NCI-H146 (cell line): ENCODE measurements at regions not wholly inside any gene's neighbourhood (a gene's known extent, or its start where the extent isn't known, plus 50 kb on each side); places are given as distances from the start of the nearest gene placed in this dataset.
A peak's percentile ranks its signal among the peaks of the same experiment; 100 is the strongest.
"Not testable (repeated sequence)": the region's sequence is repeated elsewhere in the genome, so short reads cannot be mapped to it uniquely, and the experiment has no call there.

Experiments used
- DNase-seq: peaks from one replicate; lab custom pipeline; 2025; lab: John Stamatoyannopoulos, UW

- peak; percentile 49 for DNase-seq
Observed at GRCh38 chr7:13093160-13093559, 405.7 kb downstream of the ARL4A start.

GRCh38 chr7:13097499-13097898, 410.1 kb downstream of the ARL4A start:
- no peak for DNase-seq

- DNase-seq = no peak
Observed at GRCh38 chr7:13098161-13098560, 410.7 kb downstream of the ARL4A start.

GRCh38 chr7:13099154-13099795, 411.8 kb downstream of the ARL4A start:
- DNase-seq = no peak

GRCh38 chr7:13104128-13104527, 416.7 kb downstream of the ARL4A start:
- DNase-seq = no peak

GRCh38 chr7:13105209-13105608, 417.8 kb downstream of the ARL4A start:
- no peak for DNase-seq

- DNase-seq = no peak
Observed at GRCh38 chr7:13106513-13106912, 419.1 kb downstream of the ARL4A start.

GRCh38 chr7:13107291-13107690, 419.9 kb downstream of the ARL4A start:
- DNase-seq = no peak

GRCh38 chr7:13108061-13108460, 420.6 kb downstream of the ARL4A start:
- DNase-seq = no peak

GRCh38 chr7:13109201-13109600, 421.8 kb downstream of the ARL4A start:
- DNase-seq = no peak

- DNase-seq = no peak
Observed at GRCh38 chr7:13110107-13110506, 422.7 kb downstream of the ARL4A start.

- no peak for DNase-seq
Observed at GRCh38 chr7:13111230-13111629, 423.8 kb downstream of the ARL4A start.

- DNase-seq = not testable (repeated sequence)
Observed at GRCh38 chr7:13114240-13114639, 426.8 kb downstream of the ARL4A start.

GRCh38 chr7:13115157-13115772, 427.8 kb downstream of the ARL4A start:
- no peak for DNase-seq

- no peak for DNase-seq
Observed at GRCh38 chr7:13115855-13116254, 428.4 kb downstream of the ARL4A start.

GRCh38 chr7:13117103-13117502, 429.7 kb downstream of the ARL4A start:
- DNase-seq = peak; percentile 26

GRCh38 chr7:13117592-13117991, 430.2 kb downstream of the ARL4A start:
- no peak for DNase-seq

GRCh38 chr7:13124629-13125028, 437.2 kb downstream of the ARL4A start:
- DNase-seq = not testable (repeated sequence)

- no peak for DNase-seq
Observed at GRCh38 chr7:13126347-13126746, 438.9 kb downstream of the ARL4A start.

- no peak for DNase-seq
Observed at GRCh38 chr7:13130321-13130720, 442.9 kb downstream of the ARL4A start.

GRCh38 chr7:13130906-13131305, 443.5 kb downstream of the ARL4A start:
- DNase-seq = not testable (repeated sequence)

- DNase-seq = no peak
Observed at GRCh38 chr7:13132314-13132713, 444.9 kb downstream of the ARL4A start.

- DNase-seq = not testable (repeated sequence)
Observed at GRCh38 chr7:13136345-13136744, 448.9 kb downstream of the ARL4A start.

GRCh38 chr7:13139436-13139835, 452.0 kb downstream of the ARL4A start:
- no peak for DNase-seq
